GM23338 (cell line): ENCODE measurements at regions not wholly inside any gene's neighbourhood (a gene's known extent, or its start where the extent isn't known, plus 50 kb on each side); places are given as distances from the start of the nearest gene placed in this dataset.

Experiments used
- ATAC-seq: fragments of 200-7000 bp; cut with Tn5 transposase; 3 replicates; pipeline ENCODE4 v1.9.1; 2020
- DNase-seq: peaks from one replicate; pipeline ENCODE4 v3.0.0-alpha.2; 2015; ENCODE audit warnings: low spot score
- H2AFZ ChIP-seq: fragments of 200-600 bp; sonication (generic); 2 replicates; pipeline ENCODE4 v1.8.0; 2016; ENCODE audit warnings: antibody characterized with exemption, mild to moderate bottlenecking, moderate library complexity
- H3F3A ChIP-seq: fragments of 200-600 bp; sonication (generic); replicated peaks from 2 replicates; pipeline ENCODE4 v1.8.0; 2017; ENCODE audit warnings: antibody characterized with exemption, mixed run types, low read depth
- H3K27ac ChIP-seq: fragments of 200-600 bp; sonication (generic); 2 replicates; pipeline ENCODE4 v1.6.1; 2016; ENCODE audit warnings: low read depth
- H3K27me3 ChIP-seq: fragments of 200-600 bp; sonication (generic); 2 replicates; pipeline ENCODE4 v1.8.0; 2016; ENCODE audit warnings: mild to moderate bottlenecking, mixed run types, moderate library complexity; ENCODE audit not compliant: insufficient read depth
- H3K36me3 ChIP-seq: fragments of 200-600 bp; sonication (generic); 2 replicates; pipeline ENCODE4 v1.8.0; 2016; ENCODE audit warnings: mild to moderate bottlenecking; ENCODE audit not compliant: insufficient read depth
- H3K4me1 ChIP-seq: fragments of 200-600 bp; sonication (generic); 2 replicates; pipeline ENCODE4 v1.8.0; 2016; ENCODE audit warnings: mild to moderate bottlenecking, moderate library complexity; ENCODE audit not compliant: insufficient read depth
- H3K4me2 ChIP-seq: fragments of 200-600 bp; sonication (generic); 2 replicates; pipeline ENCODE4 v1.7.1; 2017; ENCODE audit warnings: mixed run types
- H3K4me3 ChIP-seq: fragments of 200-600 bp; sonication (generic); 2 replicates; pipeline ENCODE4 v1.6.1; 2016; ENCODE audit warnings: mixed run types
- H3K79me2 ChIP-seq: fragments of 200-600 bp; sonication (generic); replicated peaks from 2 replicates; pipeline ENCODE4 v1.8.0; 2017; ENCODE audit warnings: mild to moderate bottlenecking; ENCODE audit not compliant: insufficient read depth
- H3K9me2 ChIP-seq: fragments of 200-600 bp; sonication (generic); 2 replicates; pipeline ENCODE4 v1.8.0; 2017; ENCODE audit not compliant: insufficient read depth
- H4K20me1 ChIP-seq: fragments of 200-600 bp; sonication (generic); replicated peaks from 2 replicates; pipeline ENCODE4 v1.8.0; 2017; ENCODE audit warnings: mild to moderate bottlenecking; ENCODE audit not compliant: insufficient read depth
- H3K27ac Mint-ChIP-seq: 2 replicates; pipeline ENCODE4 v1.8.0; 2020; ENCODE audit warnings: inconsistent platforms, mild to moderate bottlenecking, moderate library complexity, mixed read lengths
- H3K27me3 Mint-ChIP-seq: 3 replicates; pipeline ENCODE4 v1.8.0; 2022; ENCODE audit warnings: low read depth, mild to moderate bottlenecking, moderate library complexity, mixed read lengths, inconsistent platforms; ENCODE audit not compliant: insufficient read depth, poor library complexity
- H3K36me3 Mint-ChIP-seq: 3 replicates; pipeline ENCODE4 v1.8.0; 2021; ENCODE audit warnings: low read depth, mild to moderate bottlenecking, inconsistent platforms, moderate library complexity, mixed read lengths
- H3K4me1 Mint-ChIP-seq: 3 replicates; pipeline ENCODE4 v1.8.0; 2020; ENCODE audit warnings: mild to moderate bottlenecking, inconsistent platforms, mixed read lengths
- H3K4me3 Mint-ChIP-seq: 3 replicates; pipeline ENCODE4 v1.8.0; 2021; ENCODE audit warnings: moderate library complexity, mild to moderate bottlenecking, inconsistent platforms, mixed read lengths
- H3K9me3 Mint-ChIP-seq: 3 replicates; pipeline ENCODE4 v1.8.0; 2020; ENCODE audit warnings: moderate library complexity, mild to moderate bottlenecking, inconsistent platforms, mixed read lengths
- CREB1 ChIP-seq: fragments of 250-450 bp; sonication (Bioruptor Pico); IDR thresholded peaks from 2 replicates; pipeline ENCODE4 v1.5.0; 2020; ENCODE audit warnings: low read depth, mild to moderate bottlenecking, moderate library complexity
- EZH2phosphoT487 ChIP-seq: fragments of 200-600 bp; sonication (generic); IDR thresholded peaks from one replicate; pipeline ENCODE4 v1.8.1; 2018; ENCODE audit warnings: antibody characterized with exemption; ENCODE audit not compliant: unreplicated experiment
- JUNB ChIP-seq: IDR thresholded peaks from one replicate; pipeline ENCODE4 v1.6.1; 2016; ENCODE audit warnings: antibody characterized with exemption; ENCODE audit not compliant: unreplicated experiment
- POLR2AphosphoS5 ChIP-seq: IDR thresholded peaks from 2 replicates; pipeline ENCODE4 v1.6.1; 2016; ENCODE audit warnings: antibody characterized with exemption, low read depth
- STAT1 ChIP-seq: IDR thresholded peaks from one replicate; pipeline ENCODE4 v1.6.1; 2016; ENCODE audit warnings: antibody characterized with exemption; ENCODE audit not compliant: unreplicated experiment
- TF ChIP-seq, protein P1 (sequence below): IDR thresholded peaks from one replicate; pipeline ENCODE4 v1.6.1; 2018; ENCODE audit warnings: antibody characterized with exemption; ENCODE audit not compliant: unreplicated experiment
- TF ChIP-seq, protein P2 (sequence below): IDR thresholded peaks from 2 replicates; pipeline ENCODE4 v1.6.1; 2016; ENCODE audit warnings: antibody characterized with exemption
- TF ChIP-seq, protein P3 (sequence below): fragments of 250-450 bp; sonication (Bioruptor Pico); IDR thresholded peaks from 2 replicates; pipeline ENCODE4 v1.5.0; 2020; ENCODE audit warnings: mild to moderate bottlenecking, moderate library complexity
- TF ChIP-seq, protein P4 (sequence below), 2 experiments: fragments of 200-600 bp in 1 of 2; sonication (generic) in 1 of 2; conservative IDR thresholded peaks; 2 replicates each; pipeline versions ENCODE4 v1.5.1 to v1.6.1; 2016 to 2017; ENCODE audit warnings: antibody characterized with exemption in 2 of 2, low read depth in 2 of 2, mild to moderate bottlenecking in 2 of 2, moderate library complexity in 1 of 2

DNA sequence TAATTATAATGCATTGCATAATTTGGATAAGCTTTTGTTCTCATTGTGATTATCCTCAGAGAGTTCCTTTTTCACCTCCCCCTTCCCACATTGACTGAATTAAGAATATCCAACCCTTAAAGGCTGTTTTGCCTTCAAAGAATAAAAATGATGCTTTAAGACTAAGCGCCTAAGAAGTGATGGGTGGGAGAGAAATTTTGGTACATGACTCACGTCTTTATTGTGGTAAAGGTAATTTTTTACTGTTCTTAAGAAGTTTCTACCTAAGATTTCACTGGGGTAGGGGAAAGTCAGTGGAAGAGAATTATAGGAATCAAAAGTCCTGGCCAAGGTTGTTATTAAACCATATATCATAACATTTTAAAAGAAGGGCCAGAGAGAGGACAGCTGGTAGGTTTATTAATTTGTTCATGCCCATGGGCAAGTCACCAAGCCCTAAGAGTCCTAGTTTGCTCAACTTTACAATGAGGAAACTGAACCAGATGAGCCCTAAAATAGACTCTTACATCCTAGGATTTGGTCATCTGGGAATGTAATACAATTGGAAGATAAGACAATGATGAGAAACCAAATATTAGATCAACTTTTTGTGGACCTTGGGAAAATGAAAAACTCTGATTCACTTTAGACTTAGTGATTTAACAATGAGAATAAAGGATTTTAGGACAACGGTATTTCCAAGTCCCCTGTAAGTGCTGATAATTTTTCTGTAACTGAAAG is 101.1 kb upstream of the RASGRP1 start:
- H3K27ac ChIP-seq = no peak overlapping the region
- H3K36me3 Mint-ChIP-seq = no peaks in the 10 kb centered on the region
- no peak overlapping the region for H3K4me2 ChIP-seq
- no peaks in the 10 kb centered on the region; the same call in 2 of the 3 replicates for H3K4me1 Mint-ChIP-seq
- H3F3A ChIP-seq = no peaks in the 10 kb centered on the region
- no peaks in the 10 kb centered on the region for H3K4me1 ChIP-seq
- no peaks in the 10 kb centered on the region for H4K20me1 ChIP-seq
- H2AFZ ChIP-seq = no peak overlapping the region
- no peaks in the 10 kb centered on the region for H3K9me3 Mint-ChIP-seq
- no peak overlapping the region for H3K27ac Mint-ChIP-seq
- no peak overlapping the region for H3K4me3 ChIP-seq
- H3K4me3 Mint-ChIP-seq = no peak overlapping the region
- ATAC-seq = no peak
- no peak for DNase-seq
- no peaks in the 10 kb centered on the region for H3K27me3 ChIP-seq
- H3K79me2 ChIP-seq = no peaks in the 10 kb centered on the region
- no peaks in the 10 kb centered on the region for H3K27me3 Mint-ChIP-seq
- H3K9me2 ChIP-seq = peaks cover 3% of the 10 kb centered on the region; the same call in 1 of the 2 replicates
- TF ChIP-seq, protein P1, sequence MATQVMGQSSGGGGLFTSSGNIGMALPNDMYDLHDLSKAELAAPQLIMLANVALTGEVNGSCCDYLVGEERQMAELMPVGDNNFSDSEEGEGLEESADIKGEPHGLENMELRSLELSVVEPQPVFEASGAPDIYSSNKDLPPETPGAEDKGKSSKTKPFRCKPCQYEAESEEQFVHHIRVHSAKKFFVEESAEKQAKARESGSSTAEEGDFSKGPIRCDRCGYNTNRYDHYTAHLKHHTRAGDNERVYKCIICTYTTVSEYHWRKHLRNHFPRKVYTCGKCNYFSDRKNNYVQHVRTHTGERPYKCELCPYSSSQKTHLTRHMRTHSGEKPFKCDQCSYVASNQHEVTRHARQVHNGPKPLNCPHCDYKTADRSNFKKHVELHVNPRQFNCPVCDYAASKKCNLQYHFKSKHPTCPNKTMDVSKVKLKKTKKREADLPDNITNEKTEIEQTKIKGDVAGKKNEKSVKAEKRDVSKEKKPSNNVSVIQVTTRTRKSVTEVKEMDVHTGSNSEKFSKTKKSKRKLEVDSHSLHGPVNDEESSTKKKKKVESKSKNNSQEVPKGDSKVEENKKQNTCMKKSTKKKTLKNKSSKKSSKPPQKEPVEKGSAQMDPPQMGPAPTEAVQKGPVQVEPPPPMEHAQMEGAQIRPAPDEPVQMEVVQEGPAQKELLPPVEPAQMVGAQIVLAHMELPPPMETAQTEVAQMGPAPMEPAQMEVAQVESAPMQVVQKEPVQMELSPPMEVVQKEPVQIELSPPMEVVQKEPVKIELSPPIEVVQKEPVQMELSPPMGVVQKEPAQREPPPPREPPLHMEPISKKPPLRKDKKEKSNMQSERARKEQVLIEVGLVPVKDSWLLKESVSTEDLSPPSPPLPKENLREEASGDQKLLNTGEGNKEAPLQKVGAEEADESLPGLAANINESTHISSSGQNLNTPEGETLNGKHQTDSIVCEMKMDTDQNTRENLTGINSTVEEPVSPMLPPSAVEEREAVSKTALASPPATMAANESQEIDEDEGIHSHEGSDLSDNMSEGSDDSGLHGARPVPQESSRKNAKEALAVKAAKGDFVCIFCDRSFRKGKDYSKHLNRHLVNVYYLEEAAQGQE = no peak
- no peak for TF ChIP-seq POLR2AphosphoS5
- TF ChIP-seq, protein P2, sequence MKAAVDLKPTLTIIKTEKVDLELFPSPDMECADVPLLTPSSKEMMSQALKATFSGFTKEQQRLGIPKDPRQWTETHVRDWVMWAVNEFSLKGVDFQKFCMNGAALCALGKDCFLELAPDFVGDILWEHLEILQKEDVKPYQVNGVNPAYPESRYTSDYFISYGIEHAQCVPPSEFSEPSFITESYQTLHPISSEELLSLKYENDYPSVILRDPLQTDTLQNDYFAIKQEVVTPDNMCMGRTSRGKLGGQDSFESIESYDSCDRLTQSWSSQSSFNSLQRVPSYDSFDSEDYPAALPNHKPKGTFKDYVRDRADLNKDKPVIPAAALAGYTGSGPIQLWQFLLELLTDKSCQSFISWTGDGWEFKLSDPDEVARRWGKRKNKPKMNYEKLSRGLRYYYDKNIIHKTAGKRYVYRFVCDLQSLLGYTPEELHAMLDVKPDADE = no peak
- TF ChIP-seq JUNB = no peak
- TF ChIP-seq, protein P3, sequence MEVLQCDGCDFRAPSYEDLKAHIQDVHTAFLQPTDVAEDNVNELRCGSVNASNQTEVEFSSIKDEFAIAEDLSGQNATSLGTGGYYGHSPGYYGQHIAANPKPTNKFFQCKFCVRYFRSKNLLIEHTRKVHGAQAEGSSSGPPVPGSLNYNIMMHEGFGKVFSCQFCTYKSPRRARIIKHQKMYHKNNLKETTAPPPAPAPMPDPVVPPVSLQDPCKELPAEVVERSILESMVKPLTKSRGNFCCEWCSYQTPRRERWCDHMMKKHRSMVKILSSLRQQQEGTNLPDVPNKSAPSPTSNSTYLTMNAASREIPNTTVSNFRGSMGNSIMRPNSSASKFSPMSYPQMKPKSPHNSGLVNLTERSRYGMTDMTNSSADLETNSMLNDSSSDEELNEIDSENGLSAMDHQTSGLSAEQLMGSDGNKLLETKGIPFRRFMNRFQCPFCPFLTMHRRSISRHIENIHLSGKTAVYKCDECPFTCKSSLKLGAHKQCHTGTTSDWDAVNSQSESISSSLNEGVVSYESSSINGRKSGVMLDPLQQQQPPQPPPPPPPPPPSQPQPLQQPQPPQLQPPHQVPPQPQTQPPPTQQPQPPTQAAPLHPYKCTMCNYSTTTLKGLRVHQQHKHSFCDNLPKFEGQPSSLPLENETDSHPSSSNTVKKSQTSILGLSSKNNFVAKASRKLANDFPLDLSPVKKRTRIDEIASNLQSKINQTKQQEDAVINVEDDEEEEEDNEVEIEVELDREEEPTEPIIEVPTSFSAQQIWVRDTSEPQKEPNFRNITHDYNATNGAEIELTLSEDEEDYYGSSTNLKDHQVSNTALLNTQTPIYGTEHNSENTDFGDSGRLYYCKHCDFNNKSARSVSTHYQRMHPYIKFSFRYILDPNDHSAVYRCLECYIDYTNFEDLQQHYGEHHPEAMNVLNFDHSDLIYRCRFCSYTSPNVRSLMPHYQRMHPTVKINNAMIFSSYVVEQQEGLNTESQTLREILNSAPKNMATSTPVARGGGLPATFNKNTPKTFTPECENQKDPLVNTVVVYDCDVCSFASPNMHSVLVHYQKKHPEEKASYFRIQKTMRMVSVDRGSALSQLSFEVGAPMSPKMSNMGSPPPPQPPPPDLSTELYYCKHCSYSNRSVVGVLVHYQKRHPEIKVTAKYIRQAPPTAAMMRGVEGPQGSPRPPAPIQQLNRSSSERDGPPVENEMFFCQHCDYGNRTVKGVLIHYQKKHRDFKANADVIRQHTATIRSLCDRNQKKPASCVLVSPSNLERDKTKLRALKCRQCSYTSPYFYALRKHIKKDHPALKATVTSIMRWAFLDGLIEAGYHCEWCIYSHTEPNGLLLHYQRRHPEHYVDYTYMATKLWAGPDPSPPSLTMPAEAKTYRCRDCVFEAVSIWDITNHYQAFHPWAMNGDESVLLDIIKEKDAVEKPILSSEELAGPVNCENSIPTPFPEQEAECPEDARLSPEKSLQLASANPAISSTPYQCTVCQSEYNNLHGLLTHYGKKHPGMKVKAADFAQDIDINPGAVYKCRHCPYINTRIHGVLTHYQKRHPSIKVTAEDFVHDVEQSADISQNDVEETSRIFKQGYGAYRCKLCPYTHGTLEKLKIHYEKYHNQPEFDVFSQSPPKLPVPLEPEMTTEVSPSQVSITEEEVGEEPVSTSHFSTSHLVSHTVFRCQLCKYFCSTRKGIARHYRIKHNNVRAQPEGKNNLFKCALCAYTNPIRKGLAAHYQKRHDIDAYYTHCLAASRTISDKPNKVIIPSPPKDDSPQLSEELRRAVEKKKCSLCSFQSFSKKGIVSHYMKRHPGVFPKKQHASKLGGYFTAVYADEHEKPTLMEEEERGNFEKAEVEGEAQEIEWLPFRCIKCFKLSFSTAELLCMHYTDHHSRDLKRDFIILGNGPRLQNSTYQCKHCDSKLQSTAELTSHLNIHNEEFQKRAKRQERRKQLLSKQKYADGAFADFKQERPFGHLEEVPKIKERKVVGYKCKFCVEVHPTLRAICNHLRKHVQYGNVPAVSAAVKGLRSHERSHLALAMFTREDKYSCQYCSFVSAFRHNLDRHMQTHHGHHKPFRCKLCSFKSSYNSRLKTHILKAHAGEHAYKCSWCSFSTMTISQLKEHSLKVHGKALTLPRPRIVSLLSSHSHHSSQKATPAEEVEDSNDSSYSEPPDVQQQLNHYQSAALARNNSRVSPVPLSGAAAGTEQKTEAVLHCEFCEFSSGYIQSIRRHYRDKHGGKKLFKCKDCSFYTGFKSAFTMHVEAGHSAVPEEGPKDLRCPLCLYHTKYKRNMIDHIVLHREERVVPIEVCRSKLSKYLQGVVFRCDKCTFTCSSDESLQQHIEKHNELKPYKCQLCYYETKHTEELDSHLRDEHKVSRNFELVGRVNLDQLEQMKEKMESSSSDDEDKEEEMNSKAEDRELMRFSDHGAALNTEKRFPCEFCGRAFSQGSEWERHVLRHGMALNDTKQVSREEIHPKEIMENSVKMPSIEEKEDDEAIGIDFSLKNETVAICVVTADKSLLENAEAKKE (CRISPR knock-in tag) = no peak
- no peak for TF ChIP-seq EZH2phosphoT487
- TF ChIP-seq, protein P4, sequence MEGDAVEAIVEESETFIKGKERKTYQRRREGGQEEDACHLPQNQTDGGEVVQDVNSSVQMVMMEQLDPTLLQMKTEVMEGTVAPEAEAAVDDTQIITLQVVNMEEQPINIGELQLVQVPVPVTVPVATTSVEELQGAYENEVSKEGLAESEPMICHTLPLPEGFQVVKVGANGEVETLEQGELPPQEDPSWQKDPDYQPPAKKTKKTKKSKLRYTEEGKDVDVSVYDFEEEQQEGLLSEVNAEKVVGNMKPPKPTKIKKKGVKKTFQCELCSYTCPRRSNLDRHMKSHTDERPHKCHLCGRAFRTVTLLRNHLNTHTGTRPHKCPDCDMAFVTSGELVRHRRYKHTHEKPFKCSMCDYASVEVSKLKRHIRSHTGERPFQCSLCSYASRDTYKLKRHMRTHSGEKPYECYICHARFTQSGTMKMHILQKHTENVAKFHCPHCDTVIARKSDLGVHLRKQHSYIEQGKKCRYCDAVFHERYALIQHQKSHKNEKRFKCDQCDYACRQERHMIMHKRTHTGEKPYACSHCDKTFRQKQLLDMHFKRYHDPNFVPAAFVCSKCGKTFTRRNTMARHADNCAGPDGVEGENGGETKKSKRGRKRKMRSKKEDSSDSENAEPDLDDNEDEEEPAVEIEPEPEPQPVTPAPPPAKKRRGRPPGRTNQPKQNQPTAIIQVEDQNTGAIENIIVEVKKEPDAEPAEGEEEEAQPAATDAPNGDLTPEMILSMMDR (conservative IDR thresholded peaks at IDR 0.05; ENCODE audit: low read depth in 2 of 2) = no peak
- TF ChIP-seq STAT1 = no peak
- TF ChIP-seq CREB1 (CRISPR knock-in tag) = no peak
- H3K36me3 ChIP-seq = no peaks in the 10 kb centered on the region
